ENCODE measurements at regions not wholly inside any gene's neighbourhood (a gene's known extent, or its start where the extent isn't known, plus 50 kb on each side); places are given as distances from the start of the nearest gene placed in this dataset.

GRCh38 chr9:27659571-27659970, 86.3 kb upstream of the C9orf72 start:
- TF ChIP-seq, protein P1, sequence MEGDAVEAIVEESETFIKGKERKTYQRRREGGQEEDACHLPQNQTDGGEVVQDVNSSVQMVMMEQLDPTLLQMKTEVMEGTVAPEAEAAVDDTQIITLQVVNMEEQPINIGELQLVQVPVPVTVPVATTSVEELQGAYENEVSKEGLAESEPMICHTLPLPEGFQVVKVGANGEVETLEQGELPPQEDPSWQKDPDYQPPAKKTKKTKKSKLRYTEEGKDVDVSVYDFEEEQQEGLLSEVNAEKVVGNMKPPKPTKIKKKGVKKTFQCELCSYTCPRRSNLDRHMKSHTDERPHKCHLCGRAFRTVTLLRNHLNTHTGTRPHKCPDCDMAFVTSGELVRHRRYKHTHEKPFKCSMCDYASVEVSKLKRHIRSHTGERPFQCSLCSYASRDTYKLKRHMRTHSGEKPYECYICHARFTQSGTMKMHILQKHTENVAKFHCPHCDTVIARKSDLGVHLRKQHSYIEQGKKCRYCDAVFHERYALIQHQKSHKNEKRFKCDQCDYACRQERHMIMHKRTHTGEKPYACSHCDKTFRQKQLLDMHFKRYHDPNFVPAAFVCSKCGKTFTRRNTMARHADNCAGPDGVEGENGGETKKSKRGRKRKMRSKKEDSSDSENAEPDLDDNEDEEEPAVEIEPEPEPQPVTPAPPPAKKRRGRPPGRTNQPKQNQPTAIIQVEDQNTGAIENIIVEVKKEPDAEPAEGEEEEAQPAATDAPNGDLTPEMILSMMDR (IDR thresholded peaks at IDR 0.05; ENCODE audit: low read length), result no peak
- no peak for TF ChIP-seq EZH2 (optimal IDR thresholded peaks at IDR 0.05; ENCODE audit: low read depth, low read length)
- no peak for TF ChIP-seq EZH2phosphoT487 (IDR thresholded peaks at IDR 0.05; ENCODE audit: low read length)
